ENCODE measurements at regions not wholly inside any gene's neighbourhood (a gene's known extent, or its start where the extent isn't known, plus 50 kb on each side); places are given as distances from the start of the nearest gene placed in this dataset.

GRCh38 chr9:29656641-29657406 is 2083.5 kb upstream of the C9orf72 start:
- DNase-seq = no peak

DNA sequence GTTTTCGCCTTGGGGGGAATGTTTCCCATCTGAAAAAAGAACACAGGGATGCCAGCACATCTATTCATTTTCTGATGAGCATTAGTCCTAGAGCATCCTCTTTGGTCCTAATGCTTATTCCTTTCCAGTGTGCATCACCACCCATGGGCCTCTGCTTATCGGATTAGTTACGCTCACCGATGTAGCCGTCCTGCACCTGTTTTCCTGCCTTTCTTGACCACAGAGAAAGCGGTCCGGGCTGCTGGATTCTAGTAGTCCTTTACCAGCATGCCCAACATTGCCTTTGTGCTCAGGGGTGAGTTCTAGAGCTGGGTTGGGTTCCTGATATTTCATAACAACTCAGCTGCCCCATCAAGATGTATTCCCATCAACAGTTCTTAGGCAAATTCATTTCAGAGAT is 2084.5 kb upstream of the C9orf72 start:
- DNase-seq = no peak

- no peak for DNase-seq
Measured at GRCh38 chr9:29659014-29659413, 2085.7 kb upstream of the C9orf72 start.

GRCh38 chr9:29659736-29660135 is 2086.5 kb upstream of the C9orf72 start:
- no peak for DNase-seq

GRCh38 chr9:29668732-29669131 is 2095.5 kb upstream of the C9orf72 start:
- no peak for DNase-seq

- no peak for DNase-seq
Measured at GRCh38 chr9:29669613-29670012, 2096.3 kb upstream of the C9orf72 start.

DNA sequence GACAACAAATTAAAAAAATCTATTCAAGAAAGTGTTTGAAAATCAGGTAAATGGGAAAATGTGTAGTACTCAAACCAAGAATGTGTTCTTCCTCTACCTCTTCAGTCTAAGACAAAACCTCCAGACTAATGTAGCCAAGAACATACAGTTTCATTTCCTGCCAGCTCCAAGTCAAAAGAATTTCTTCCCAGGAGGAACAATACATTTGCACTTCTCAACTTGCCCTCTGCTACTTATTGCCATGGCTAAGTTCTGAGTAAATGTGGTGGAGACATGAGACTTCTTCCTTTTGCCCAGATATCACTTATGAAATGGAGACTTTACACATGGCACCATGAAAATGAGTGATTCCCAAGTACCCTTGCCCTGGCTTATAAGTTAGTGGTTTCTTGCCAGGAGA is 2112.2 kb upstream of the C9orf72 start:
- DNase-seq = no peak

DNA sequence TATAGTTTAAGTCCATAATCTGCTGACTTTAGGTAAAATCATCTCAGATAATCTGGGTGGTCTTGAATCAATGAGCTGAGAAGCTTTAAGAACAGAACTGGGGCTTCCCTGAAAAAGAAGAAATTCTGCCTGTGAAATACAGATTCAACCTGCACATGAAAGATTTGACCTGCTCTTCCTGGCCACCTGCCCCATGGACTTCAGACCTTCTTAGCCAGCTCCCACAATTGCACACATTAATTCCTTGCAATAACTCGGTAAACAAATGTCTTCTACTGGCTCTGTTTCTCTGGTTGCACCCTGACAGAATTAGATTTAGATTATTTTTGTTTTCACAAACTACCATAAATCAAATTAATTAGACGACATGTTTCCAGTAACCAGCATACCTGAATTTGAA is 2117.9 kb upstream of the C9orf72 start:
- DNase-seq = no peak

DNA sequence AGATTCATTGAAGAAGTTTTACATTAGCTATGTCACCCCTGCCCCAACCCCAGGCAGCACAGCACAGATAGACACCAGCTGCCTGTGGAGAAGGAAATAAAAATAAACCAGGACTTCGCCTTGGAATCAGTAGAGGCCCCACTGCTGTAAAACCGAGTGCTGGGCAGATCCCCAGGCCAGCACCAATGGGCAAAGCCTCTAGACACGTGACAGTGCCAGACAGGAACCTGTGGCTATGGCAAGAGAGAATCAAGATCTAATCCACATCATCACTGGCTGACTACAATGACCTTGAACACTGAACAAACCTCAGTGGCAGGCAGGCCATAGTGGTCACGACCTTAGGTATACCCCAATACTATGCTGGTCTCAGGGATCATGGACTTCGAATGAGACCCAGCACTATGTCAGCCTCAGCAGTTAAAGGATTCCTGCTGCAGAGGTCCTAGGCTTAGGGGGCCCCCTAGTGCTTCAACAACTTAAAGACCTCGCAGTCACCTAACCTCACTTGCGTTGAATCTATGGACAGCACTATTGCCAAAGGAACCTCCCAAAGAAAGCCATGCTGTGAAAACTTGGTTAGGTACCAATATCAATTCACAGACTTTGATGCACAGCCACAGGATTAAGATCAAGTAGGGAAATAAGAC is 2118.6 kb upstream of the C9orf72 start:
- no peak for DNase-seq

DNA sequence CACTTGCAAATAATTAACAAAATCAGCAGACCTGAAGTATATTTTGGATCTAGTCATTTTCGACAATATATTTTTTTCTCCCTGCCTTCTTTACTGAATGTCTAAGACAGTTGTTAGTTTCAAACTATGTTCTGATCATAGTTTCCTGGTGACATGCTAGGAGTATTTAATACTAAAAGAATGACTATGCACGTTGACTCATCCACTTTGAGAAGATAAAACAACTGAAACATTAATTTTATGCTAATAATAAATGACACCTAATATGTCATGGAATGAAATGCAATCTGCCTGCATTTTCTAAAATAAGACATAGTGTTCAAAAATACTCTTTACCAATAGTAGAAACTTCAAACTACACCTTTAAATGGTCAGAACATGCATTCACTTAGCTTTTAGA is 2123.7 kb upstream of the C9orf72 start:
- DNase-seq = no peak

DNA sequence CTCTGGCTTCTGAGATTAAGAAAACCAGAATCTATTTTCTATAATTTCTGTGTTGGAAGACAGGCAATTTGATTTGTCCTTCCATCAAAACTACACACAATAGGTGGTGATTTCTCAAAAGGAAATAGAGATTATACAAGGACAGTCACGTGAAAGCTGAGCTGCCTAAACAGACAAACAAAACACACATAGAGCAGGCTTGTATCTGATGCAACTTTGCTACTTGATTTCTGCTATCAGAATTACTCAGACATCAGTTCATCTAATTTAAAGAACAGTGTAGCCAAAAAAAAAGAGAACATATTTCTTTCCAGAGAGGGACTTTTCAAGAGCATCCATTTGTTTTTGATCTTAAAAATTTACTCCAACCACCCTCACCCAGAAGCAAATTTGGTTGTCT is 2128.3 kb upstream of the C9orf72 start:
- no peak for DNase-seq

DNA sequence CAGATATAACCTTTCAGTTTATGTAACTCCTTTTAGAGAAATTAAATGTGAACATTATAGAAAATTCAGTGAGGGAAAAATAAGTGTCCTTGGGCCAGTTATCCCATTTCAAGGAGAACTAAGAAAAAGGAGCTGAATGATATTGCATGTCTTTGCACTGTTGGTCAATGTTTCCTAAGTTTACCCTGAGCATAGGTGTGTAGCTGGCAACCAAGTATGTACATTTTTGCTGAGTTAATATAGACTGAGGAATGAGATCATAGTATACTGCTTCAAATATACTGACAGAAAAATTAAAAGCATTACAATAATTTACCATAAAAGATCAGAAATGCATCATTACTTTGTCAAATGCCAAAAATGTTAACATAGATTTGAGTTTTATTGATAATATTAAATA is 2128.7 kb upstream of the C9orf72 start:
- no peak for DNase-seq

DNA sequence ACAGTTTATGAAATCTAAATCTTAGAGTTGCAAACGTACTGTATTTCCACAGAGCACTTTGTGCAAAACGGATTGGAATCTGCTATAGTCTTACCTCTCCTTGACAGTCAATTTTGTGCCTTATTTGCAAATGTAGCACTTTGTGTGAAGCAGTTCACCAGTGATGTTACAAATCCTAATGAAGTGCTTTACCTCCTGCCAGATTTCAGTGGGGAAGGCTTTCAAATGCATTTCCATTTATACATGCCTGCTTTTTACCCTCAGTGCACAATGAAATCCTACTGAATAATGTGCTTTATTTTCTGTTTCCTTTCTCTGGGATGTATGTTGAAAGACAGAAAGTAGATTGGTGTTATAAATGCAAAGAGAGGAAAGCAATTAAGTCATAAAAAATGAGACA is 2141.6 kb upstream of the C9orf72 start:
- no peak for DNase-seq

DNA sequence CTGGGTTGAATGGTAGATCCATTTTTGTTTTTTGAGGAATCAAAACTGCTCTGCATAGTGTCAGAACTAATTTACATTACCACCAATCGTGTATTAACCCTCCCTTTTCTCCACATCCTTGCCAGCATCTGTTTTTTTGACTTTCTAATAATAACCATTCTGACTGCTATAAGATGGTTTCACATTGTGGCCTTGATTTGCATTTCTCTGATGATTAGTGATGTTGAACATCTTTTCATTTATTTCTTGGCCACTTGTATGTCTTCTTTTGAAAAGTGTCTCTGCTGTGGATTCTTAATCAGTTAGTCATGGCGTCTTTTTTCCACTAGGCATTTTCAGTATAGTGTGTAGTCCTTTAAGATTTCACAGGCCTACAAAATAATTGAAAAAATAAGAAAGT is 2144.3 kb upstream of the C9orf72 start:
- no peak for DNase-seq

- DNase-seq = no peak
Measured at GRCh38 chr9:29730163-29730562, 2156.9 kb upstream of the C9orf72 start.

DNA sequence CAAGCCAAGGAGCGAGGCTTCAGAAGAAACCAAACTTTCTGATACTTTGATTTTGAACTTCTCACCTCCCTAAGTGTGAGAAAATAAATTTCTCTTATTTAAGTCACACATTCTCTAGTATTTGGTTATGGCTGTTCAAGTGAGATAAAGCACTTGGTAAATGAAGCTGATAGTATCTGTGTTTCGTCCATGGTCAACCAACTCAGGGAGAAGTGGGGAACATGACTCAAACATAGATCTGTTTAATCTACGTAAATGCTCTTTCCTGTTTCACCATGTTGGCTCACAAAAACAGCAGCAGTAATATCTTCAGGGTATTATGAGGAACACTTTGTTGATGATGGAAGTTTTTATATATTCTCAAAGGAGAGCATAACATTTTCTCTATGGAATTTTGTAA is 2167.2 kb upstream of the C9orf72 start:
- no peak for DNase-seq

DNA sequence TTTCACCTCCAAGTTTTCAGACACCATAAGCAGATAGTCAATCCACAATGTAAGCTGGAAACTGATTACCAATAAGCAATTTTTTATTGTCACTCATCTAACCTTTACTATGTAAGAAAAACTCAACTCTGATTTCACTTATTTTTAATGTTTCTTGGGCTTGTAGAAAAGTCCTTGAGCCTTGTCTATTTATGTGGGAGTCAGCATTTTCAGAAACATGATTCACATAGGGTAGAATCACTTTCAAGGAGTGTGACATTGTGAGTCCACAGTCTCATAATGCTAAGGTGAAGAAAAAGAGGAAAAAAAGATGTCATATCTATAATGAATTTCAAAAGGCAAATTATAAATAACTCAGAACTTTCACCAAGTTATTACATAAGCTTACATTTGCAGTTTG is 2167.9 kb upstream of the C9orf72 start:
- DNase-seq = no peak

GRCh38 chr9:29750062-29750461 is 2176.8 kb upstream of the C9orf72 start:
- no peak for DNase-seq

DNA sequence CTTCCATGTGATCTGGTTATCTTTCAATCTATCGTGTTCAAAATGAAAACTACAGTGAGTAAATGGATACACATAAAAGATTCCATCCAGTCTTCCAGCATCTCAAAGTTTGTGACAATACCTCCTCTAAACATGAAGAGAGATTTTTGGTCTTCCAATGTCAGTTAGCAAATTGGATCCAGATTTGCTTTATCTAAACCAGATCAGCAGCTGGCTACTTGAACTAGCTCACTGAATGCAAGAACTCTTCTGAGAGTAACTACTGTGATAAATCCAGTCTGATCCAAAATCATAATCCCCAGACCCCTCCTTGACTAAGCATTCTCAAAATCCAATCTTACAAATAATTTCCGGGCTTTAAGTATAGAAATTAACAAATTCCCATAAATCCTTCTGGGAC is 2177.9 kb upstream of the C9orf72 start:
- DNase-seq = no peak

DNA sequence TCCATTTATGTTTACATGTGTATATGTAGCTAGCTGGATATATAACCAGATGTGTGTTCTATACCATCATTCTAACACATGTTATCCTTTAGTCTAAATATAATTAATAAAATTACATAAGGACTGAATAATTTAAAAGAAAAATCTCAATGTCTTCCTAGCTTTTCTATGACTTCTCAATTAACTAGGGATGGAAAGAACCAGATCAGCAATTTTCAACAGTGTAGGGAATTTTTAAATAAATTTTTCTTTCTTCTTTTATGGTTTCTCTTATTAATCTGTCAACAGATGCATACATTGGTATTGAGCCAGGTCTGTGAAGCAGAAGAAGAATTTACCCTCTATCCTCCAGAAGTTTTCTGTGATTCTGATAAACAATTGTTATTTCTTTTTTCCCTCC is 2180.4 kb upstream of the C9orf72 start:
- no peak for DNase-seq

- no peak for DNase-seq
Measured at GRCh38 chr9:29769019-29769418, 2195.7 kb upstream of the C9orf72 start.

GRCh38 chr9:29773676-29774075 is 2200.4 kb upstream of the C9orf72 start:
- DNase-seq = no peak

DNA sequence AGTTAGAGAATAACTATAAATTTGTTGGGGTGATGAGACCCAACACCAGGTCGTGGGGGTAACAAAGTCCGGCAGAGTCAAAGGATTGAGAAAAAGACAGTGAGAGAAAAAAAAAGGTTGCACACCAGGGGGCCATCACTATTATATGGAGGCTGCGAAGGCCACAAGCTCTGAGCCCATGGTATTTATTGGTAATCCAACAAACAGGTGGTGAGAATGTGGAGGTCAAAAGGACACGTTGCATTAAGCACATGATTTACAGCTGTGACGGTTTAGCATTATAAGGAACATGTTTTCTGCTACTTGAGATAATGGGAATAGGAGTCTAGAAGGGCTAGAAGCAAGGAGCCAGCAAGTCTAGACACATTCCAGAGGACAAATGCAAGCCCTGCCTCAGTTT is 2202.2 kb upstream of the C9orf72 start:
- no peak for DNase-seq

DNA sequence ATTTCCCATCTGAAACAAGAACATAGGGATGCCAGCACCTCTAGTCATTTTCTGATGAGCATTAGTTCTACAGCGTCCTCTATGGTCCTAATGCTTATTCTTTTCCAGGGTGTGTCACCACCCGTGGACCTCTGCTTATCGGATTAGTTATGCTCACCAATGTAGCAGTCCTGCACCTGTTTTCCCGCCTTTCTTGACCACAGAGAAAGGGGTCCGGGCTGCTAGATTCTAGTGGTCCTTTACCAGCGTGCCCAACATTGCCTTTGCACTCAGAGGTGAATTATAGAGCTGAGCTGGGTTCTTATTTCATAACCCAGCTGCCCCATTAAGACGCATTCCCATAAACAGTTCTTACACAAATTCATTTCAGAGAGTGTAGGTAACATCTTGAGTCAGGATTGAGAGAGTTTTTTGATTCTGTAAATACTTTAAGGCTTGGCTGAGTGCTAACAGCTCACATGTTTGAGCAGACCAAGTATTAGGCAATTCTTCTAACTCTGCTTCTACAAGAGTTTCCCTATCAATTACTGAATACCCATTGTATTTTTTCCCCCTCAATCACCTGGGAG is 2205.1 kb upstream of the C9orf72 start:
- no peak for DNase-seq

GRCh38 chr9:29793970-29794369 is 2220.7 kb upstream of the C9orf72 start:
- DNase-seq = no peak

Data from activated CD4-positive, CD25-positive, alpha-beta regulatory T cell treated with anti-CD3 and anti-CD28 coated beads, Interleukin-2, amount 50 U/mL, for 72 hours (primary cell).